Neuronal stem cell (in vitro differentiated cells): ENCODE measurements at regions not wholly inside any gene's neighbourhood (a gene's known extent, or its start where the extent isn't known, plus 50 kb on each side); places are given as distances from the start of the nearest gene placed in this dataset.

ENCODE experiments used
- DNase-seq: peaks from one replicate; pipeline ENCODE4 v3.0.0-alpha.2; 2013; ENCODE audit warnings: low spot score
- H2AFZ ChIP-seq: one replicate; pipeline ENCODE4 v1.6.1; 2013; ENCODE audit warnings: mild to moderate bottlenecking, low read length, inconsistent platforms
- H2AK5ac ChIP-seq: 2 replicates; pipeline ENCODE4 v1.6.1; 2013; ENCODE audit warnings: low read depth, mild to moderate bottlenecking, inconsistent platforms, low read length, moderate library complexity, mixed read lengths
- H2BK120ac ChIP-seq: 2 replicates; pipeline ENCODE4 v1.6.1; 2013; ENCODE audit warnings: low read depth, mild to moderate bottlenecking, inconsistent platforms, low read length, moderate library complexity, mixed read lengths
- H2BK12ac ChIP-seq: one replicate; pipeline ENCODE4 v1.6.1; 2013; ENCODE audit warnings: low read length, inconsistent platforms
- H2BK15ac ChIP-seq: 2 replicates; pipeline ENCODE4 v1.6.1; 2013; ENCODE audit warnings: mild to moderate bottlenecking, low read length, inconsistent platforms, mixed read lengths
- H2BK5ac ChIP-seq: one replicate; pipeline ENCODE4 v1.6.1; 2013; ENCODE audit warnings: inconsistent platforms, mild to moderate bottlenecking, low read length, moderate library complexity
- H3K14ac ChIP-seq: one replicate; pipeline ENCODE4 v1.6.1; 2013; ENCODE audit warnings: low read length, inconsistent platforms
- H3K18ac ChIP-seq: 2 replicates; pipeline ENCODE4 v1.6.1; 2013; ENCODE audit warnings: low read length, inconsistent platforms
- H3K23ac ChIP-seq: 2 replicates; pipeline ENCODE4 v1.6.1; 2013; ENCODE audit warnings: low read depth, mild to moderate bottlenecking, mixed read lengths, low read length, inconsistent platforms; ENCODE audit not compliant: poor library complexity
- H3K27ac ChIP-seq: replicated peaks from 3 replicates; pipeline ENCODE4 v1.5.1; 2013; ENCODE audit warnings: low read length, inconsistent platforms
- H3K27me3 ChIP-seq, 3 experiments: 2 replicates each; pipeline ENCODE4 v1.6.1; 2013; ENCODE audit warnings: low read length in 3 of 3, mild to moderate bottlenecking in 2 of 3, inconsistent platforms in 1 of 3, low read depth in 1 of 3, mixed read lengths in 1 of 3, moderate library complexity in 1 of 3; ENCODE audit not compliant: control insufficient read depth in 3 of 3, insufficient read depth in 3 of 3
- H3K36me3 ChIP-seq, 2 donors: replicated peaks in 1 of 2; 2 replicates each; pipeline ENCODE4 v1.6.1; 2013; ENCODE audit warnings: low read length in 2 of 2; ENCODE audit not compliant: control insufficient read depth in 2 of 2, insufficient read depth in 2 of 2
- H3K4ac ChIP-seq: 2 replicates; pipeline ENCODE4 v1.6.1; 2013; ENCODE audit warnings: inconsistent platforms, mild to moderate bottlenecking, low read length, moderate library complexity
- H3K4me1 ChIP-seq, 2 donors: 1 replicate in 1 of 2; 2 replicates in 1 of 2; pipeline ENCODE4 v1.6.1; 2013; ENCODE audit warnings: low read length in 2 of 2, low read depth in 1 of 2; ENCODE audit not compliant: control insufficient read depth in 2 of 2, insufficient read depth in 1 of 2
- H3K4me2 ChIP-seq: one replicate; pipeline ENCODE4 v1.6.1; 2013; ENCODE audit warnings: mild to moderate bottlenecking, low read length, inconsistent platforms; ENCODE audit not compliant: insufficient read depth, poor library complexity, severe bottlenecking
- H3K4me3 ChIP-seq, 2 donors: 2 replicates each; pipeline ENCODE4 v1.5.1; 2013; ENCODE audit warnings: low read length in 2 of 2, mild to moderate bottlenecking in 2 of 2, inconsistent platforms in 1 of 2, moderate library complexity in 1 of 2
- H3K79me1 ChIP-seq: one replicate; pipeline ENCODE4 v1.6.1; 2013; ENCODE audit warnings: low read depth, mild to moderate bottlenecking, inconsistent platforms, low read length, moderate library complexity
- H3K9ac ChIP-seq: one replicate; pipeline ENCODE4 v1.6.1; 2013; ENCODE audit warnings: mild to moderate bottlenecking, low read depth, low read length, inconsistent platforms; ENCODE audit not compliant: poor library complexity
- H3K9me3 ChIP-seq, 2 donors: replicated peaks in 1 of 2; 2 replicates each; pipeline versions ENCODE3 to v1.6.1; 2013; ENCODE audit warnings: low read length in 2 of 2, mild to moderate bottlenecking in 2 of 2, inconsistent platforms in 1 of 2, low read depth in 1 of 2, mixed read lengths in 1 of 2, moderate library complexity in 1 of 2; ENCODE audit not compliant: control insufficient read depth in 2 of 2, insufficient read depth in 1 of 2
- H4K8ac ChIP-seq: one replicate; pipeline ENCODE4 v1.6.1; 2013; ENCODE audit warnings: low read depth, mild to moderate bottlenecking, inconsistent platforms, low read length, moderate library complexity
- H4K91ac ChIP-seq: one replicate; pipeline ENCODE4 v1.6.1; 2013; ENCODE audit warnings: low read length, low read depth, mild to moderate bottlenecking, inconsistent platforms; ENCODE audit not compliant: poor library complexity
- WGBS, 2 donors: extraction: QIAGEN DNeasy Blood & Tissue Kit; methylation state at CpG; one replicate each; pipeline ENCODE4 v1.1.7; 2013; ENCODE audit warnings: missing lambda C conversion rate in 2 of 2, mixed read lengths in 1 of 2; ENCODE audit not compliant: insufficient read length in 2 of 2, insufficient replicate concordance in 1 of 2; ENCODE audit errors: extremely low coverage in 2 of 2; 5-methylcytosine and 5-hydroxymethylcytosine counted together

DNA sequence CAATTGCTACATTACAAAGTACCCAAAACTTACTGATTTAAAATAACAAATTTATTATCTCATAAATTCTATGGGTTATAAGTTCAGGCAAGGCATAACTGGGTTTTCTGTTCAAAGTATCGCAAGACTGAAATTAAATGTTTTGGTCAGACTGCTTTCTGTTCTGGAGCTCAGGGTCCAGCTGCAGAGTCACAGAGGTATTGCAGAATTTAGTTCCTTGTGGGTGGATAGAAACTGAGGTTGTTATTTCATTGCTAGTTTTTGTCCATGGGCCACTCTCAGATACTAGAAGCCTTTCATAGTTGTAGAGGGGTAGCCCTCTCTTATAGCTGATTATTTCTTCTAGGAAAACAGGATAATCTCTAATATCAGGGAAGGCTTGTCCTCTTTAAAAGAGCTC, 467.9 kb downstream of the TRHDE start:
- Histone ChIP-seq H3K9ac (no peak overlapping the region), H3K23ac (no peak overlapping the region), H3K79me1 (no peaks in the 10 kb centered on the region), H4K91ac (no peak overlapping the region), H3K4ac (no peak overlapping the region), H3K4me3 (no peak overlapping the region), H3K27me3 (no peaks in the 10 kb centered on the region), H3K14ac (no peak overlapping the region), H2AK5ac (no peak overlapping the region), H3K4me2 (no peak overlapping the region), H2AFZ (peak overlapping the region; percentile 27), H3K27ac (no peak overlapping the region), H2BK5ac (no peak overlapping the region), H4K8ac (no peak overlapping the region), H3K36me3 (no peaks in the 10 kb centered on the region), H2BK120ac (no peak overlapping the region), H3K4me1 (no peaks in the 10 kb centered on the region), H2BK12ac (no peak overlapping the region), H3K9me3 (peaks cover 0 to 20% of the 10 kb centered on the region in 2 donors), H2BK15ac (no peak overlapping the region), H3K18ac (no peak overlapping the region)
- WGBS, 2 donors = no CpG with 5 or more reads among the region's 1 CpG
- DNase-seq = no peak

GRCh38 chr12:72742568-72742967, 470.4 kb downstream of the TRHDE start:
- H3K9ac ChIP-seq = no peak overlapping the region
- H3K14ac ChIP-seq = no peak overlapping the region
- no peak overlapping the region for H2AFZ ChIP-seq
- no peaks in the 10 kb centered on the region for H3K79me1 ChIP-seq
- no peak overlapping the region for H3K27ac ChIP-seq
- no peak overlapping the region for H2BK5ac ChIP-seq
- H3K18ac ChIP-seq = no peak overlapping the region
- no peaks in the 10 kb centered on the region for H3K4me1 ChIP-seq
- no peak for DNase-seq
- peaks cover 0 to 20% of the 10 kb centered on the region in 2 donors for H3K9me3 ChIP-seq
- no peak overlapping the region for H4K8ac ChIP-seq
- no peaks in the 10 kb centered on the region for H3K36me3 ChIP-seq
- no peak overlapping the region for H2AK5ac ChIP-seq
- H2BK15ac ChIP-seq = no peak overlapping the region
- no peaks in the 10 kb centered on the region for H3K27me3 ChIP-seq
- H3K4me3 ChIP-seq = no peak overlapping the region
- no peak overlapping the region for H2BK12ac ChIP-seq
- no peak overlapping the region for H4K91ac ChIP-seq
- no peak overlapping the region for H2BK120ac ChIP-seq
- H3K4ac ChIP-seq = no peak overlapping the region
- H3K23ac ChIP-seq = no peak overlapping the region
- no peak overlapping the region for H3K4me2 ChIP-seq

DNA sequence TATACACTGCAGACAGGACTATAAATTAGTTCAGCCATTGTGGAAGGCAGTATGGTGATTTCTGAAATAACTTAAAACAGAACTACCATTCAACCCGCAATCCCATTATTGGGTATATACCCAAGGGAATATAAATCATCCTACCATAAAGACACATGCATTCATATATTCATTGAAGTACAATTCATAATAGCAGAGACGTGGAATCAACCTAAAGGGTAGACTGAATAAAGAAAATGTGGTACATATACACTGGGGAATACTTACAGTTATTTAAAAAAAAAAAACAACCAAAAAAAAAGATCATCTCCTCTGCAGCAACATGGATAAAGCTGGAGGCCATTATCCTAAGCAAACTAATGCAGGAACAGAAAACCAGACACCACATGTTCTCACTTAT, 473.9 kb downstream of the TRHDE start:
- WGBS, 2 donors = no CpG with 5 or more reads among the region's 2 CpGs
- H3K4ac ChIP-seq = no peak overlapping the region

GRCh38 chr12:72747111-72747849, 475.1 kb downstream of the TRHDE start:
- H3K18ac ChIP-seq = no peak overlapping the region
- H3K14ac ChIP-seq = no peak overlapping the region
- WGBS, 2 donors = no CpG with 5 or more reads among the region's 4 CpGs
- H3K9me3 ChIP-seq = peaks cover 0 to 13% of the 10 kb centered on the region in 2 donors
- H3K79me1 ChIP-seq = no peaks in the 10 kb centered on the region
- no peak overlapping the region for H3K4me3 ChIP-seq
- H2BK12ac ChIP-seq = no peak overlapping the region
- DNase-seq = no peak
- no peak overlapping the region for H4K8ac ChIP-seq
- H2BK120ac ChIP-seq = no peak overlapping the region
- no peak overlapping the region for H3K9ac ChIP-seq
- no peaks in the 10 kb centered on the region for H3K36me3 ChIP-seq
- no peak overlapping the region for H3K23ac ChIP-seq
- H2BK5ac ChIP-seq = no peak overlapping the region
- H4K91ac ChIP-seq = no peak overlapping the region
- H3K27me3 ChIP-seq = no peaks in the 10 kb centered on the region
- no peak overlapping the region for H3K4me2 ChIP-seq
- H2AK5ac ChIP-seq = no peak overlapping the region
- no peaks in the 10 kb centered on the region for H3K4me1 ChIP-seq
- peak overlapping the region; percentile 37 for H2AFZ ChIP-seq
- no peak overlapping the region for H3K27ac ChIP-seq
- H2BK15ac ChIP-seq = no peak overlapping the region
- no peak overlapping the region for H3K4ac ChIP-seq

More for the DNA sequence above, 473.9 kb downstream of the TRHDE start:
- H2BK15ac ChIP-seq = no peak overlapping the region
- no peak overlapping the region for H3K14ac ChIP-seq
- DNase-seq = no peak
- no peak overlapping the region for H3K23ac ChIP-seq
- H3K27me3 ChIP-seq = no peaks in the 10 kb centered on the region
- no peak overlapping the region for H2AFZ ChIP-seq
- peaks cover 0 to 20% of the 10 kb centered on the region in 2 donors for H3K9me3 ChIP-seq
- no peak overlapping the region for H2BK5ac ChIP-seq
- no peak overlapping the region for H3K4me2 ChIP-seq
- H2AK5ac ChIP-seq = no peak overlapping the region
- no peak overlapping the region for H2BK120ac ChIP-seq
- no peak overlapping the region for H4K8ac ChIP-seq
- H3K36me3 ChIP-seq = no peaks in the 10 kb centered on the region
- no peak overlapping the region for H4K91ac ChIP-seq
- H3K27ac ChIP-seq = no peak overlapping the region
- no peaks in the 10 kb centered on the region for H3K79me1 ChIP-seq
- no peak overlapping the region for H3K9ac ChIP-seq
- no peak overlapping the region for H3K18ac ChIP-seq
- no peak overlapping the region for H2BK12ac ChIP-seq
- no peak overlapping the region for H3K4me3 ChIP-seq
- no peaks in the 10 kb centered on the region for H3K4me1 ChIP-seq
